CD14-positive monocyte (primary cell): ENCODE measurements at regions not wholly inside any gene's neighbourhood (a gene's known extent, or its start where the extent isn't known, plus 50 kb on each side); places are given as distances from the start of the nearest gene placed in this dataset.

Source experiments
- DNase-seq, 3 donors: peaks; one replicate each; pipeline ENCODE4 v3.0.0-alpha.2; 2011 to 2022
- H2AFZ ChIP-seq: 2 replicates; pipeline ENCODE4 v1.6.0; 2012; ENCODE audit warnings: mild to moderate bottlenecking, low read depth, low read length, inconsistent platforms; ENCODE audit not compliant: insufficient read depth, poor library complexity, severe bottlenecking
- H3K27ac ChIP-seq, 2 donors: 1 replicate in 1 of 2; 2 replicates in 1 of 2; pipeline ENCODE4 v1.5.1; 2012 to 2013; ENCODE audit warnings: low read length in 2 of 2, control low read depth in 1 of 2, inconsistent platforms in 1 of 2, low read depth in 1 of 2, mild to moderate bottlenecking in 1 of 2
- H3K27me3 ChIP-seq, 2 donors: one replicate each; pipeline versions ENCODE4 v1.6.0 to v1.6.1; 2011 to 2013; ENCODE audit warnings: low read length in 2 of 2; ENCODE audit not compliant: control insufficient read depth in 2 of 2, insufficient read depth in 2 of 2
- H3K36me3 ChIP-seq, 2 donors: replicated peaks in 1 of 2; 1 replicate in 1 of 2; 2 replicates in 1 of 2; pipeline versions ENCODE4 v1.5.1 to v1.6.1; 2012 to 2013; ENCODE audit warnings: low read length in 2 of 2, control low read depth in 1 of 2, inconsistent platforms in 1 of 2, mild to moderate bottlenecking in 1 of 2; ENCODE audit not compliant: insufficient read depth in 2 of 2, control insufficient read depth in 1 of 2
- H3K4me1 ChIP-seq, 2 donors: 1 replicate in 1 of 2; 2 replicates in 1 of 2; pipeline versions ENCODE4 v1.5.1 to v1.6.1; 2012 to 2013; ENCODE audit warnings: low read length in 2 of 2, control low read depth in 1 of 2, inconsistent platforms in 1 of 2, mild to moderate bottlenecking in 1 of 2, moderate library complexity in 1 of 2; ENCODE audit not compliant: insufficient read depth in 2 of 2, control insufficient read depth in 1 of 2
- H3K4me2 ChIP-seq: replicated peaks from 2 replicates; pipeline ENCODE3; 2012; ENCODE audit warnings: low read length, moderate library complexity, mild to moderate bottlenecking; ENCODE audit not compliant: poor library complexity, severe bottlenecking; ENCODE audit errors: extremely low read depth
- H3K4me3 ChIP-seq, 3 experiments: fragments of 200-600 bp in 1 of 3; sonication (generic) in 1 of 3; replicated peaks in 1 of 3; 1 replicate in 2 of 3; 2 replicates in 1 of 3; pipeline ENCODE4 v1.5.1; 2011 to 2013; ENCODE audit warnings: low read length in 3 of 3, mild to moderate bottlenecking in 3 of 3, control low read depth in 2 of 3, low read depth in 2 of 3, inconsistent platforms in 1 of 3, moderate library complexity in 1 of 3
- H3K79me2 ChIP-seq: 2 replicates; pipeline ENCODE4 v1.6.0; 2012; ENCODE audit warnings: mild to moderate bottlenecking, control low read depth, inconsistent platforms, low read length, moderate library complexity; ENCODE audit not compliant: insufficient read depth
- H3K9ac ChIP-seq: 2 replicates; pipeline ENCODE4 v1.6.0; 2017; ENCODE audit warnings: low read length, mild to moderate bottlenecking; ENCODE audit not compliant: insufficient read depth, poor library complexity, severe bottlenecking
- H3K9me3 ChIP-seq, 2 donors: replicated peaks in 1 of 2; 1 replicate in 1 of 2; 2 replicates in 1 of 2; pipeline versions ENCODE4 v1.5.1 to v1.6.1; 2012 to 2013; ENCODE audit warnings: low read length in 2 of 2, control low read depth in 1 of 2; ENCODE audit not compliant: control insufficient read depth in 1 of 2, insufficient read depth in 1 of 2
- H4K20me1 ChIP-seq: 2 replicates; pipeline ENCODE4 v1.6.0; 2012; ENCODE audit warnings: mild to moderate bottlenecking, low read length, control low read depth, moderate library complexity; ENCODE audit not compliant: insufficient read depth
- H3K27ac Mint-ChIP-seq, 7 donors: one replicate each; pipeline ENCODE4 v1.8.0; 2020; ENCODE audit warnings: mild to moderate bottlenecking in 7 of 7, mixed read lengths in 7 of 7, moderate library complexity in 6 of 7, inconsistent platforms in 2 of 7
- H3K27me3 Mint-ChIP-seq, 3 donors: one replicate each; pipeline ENCODE4 v1.8.0; 2021 to 2022; ENCODE audit warnings: low read depth in 3 of 3, mild to moderate bottlenecking in 3 of 3, mixed read lengths in 3 of 3, moderate library complexity in 3 of 3, inconsistent platforms in 1 of 3
- H3K36me3 Mint-ChIP-seq, 2 donors: one replicate each; pipeline ENCODE4 v1.8.0; 2020; ENCODE audit warnings: mixed read lengths in 2 of 2, inconsistent platforms in 1 of 2, mild to moderate bottlenecking in 1 of 2
- H3K4me1 Mint-ChIP-seq: one replicate; pipeline ENCODE4 v1.8.0; 2020; ENCODE audit warnings: mild to moderate bottlenecking, mixed read lengths
- H3K4me3 Mint-ChIP-seq, 2 donors: one replicate each; pipeline ENCODE4 v1.8.0; 2020; ENCODE audit warnings: mild to moderate bottlenecking in 2 of 2, mixed read lengths in 2 of 2, moderate library complexity in 1 of 2
- H3K9me3 Mint-ChIP-seq, 7 donors: one replicate each; pipeline ENCODE4 v1.8.0; 2020 to 2022; ENCODE audit warnings: mixed read lengths in 7 of 7, mild to moderate bottlenecking in 6 of 7, moderate library complexity in 6 of 7, inconsistent platforms in 2 of 7
- CTCF ChIP-seq: fragments of 200-600 bp; IDR thresholded peaks from one replicate; pipeline ENCODE4 v1.8.0; 2022; ENCODE audit warnings: antibody characterized with exemption, mild to moderate bottlenecking
- WGBS: methylation state at CpG from one replicate; pipeline ENCODE4 v1.1.5; 2013; ENCODE audit warnings: missing lambda C conversion rate; ENCODE audit not compliant: insufficient coverage; 5-methylcytosine and 5-hydroxymethylcytosine counted together
- intact Hi-C, 2 donors: fragments of 100-400 bp; cut with micrococcal nuclease; formaldehyde crosslinking; loops; one replicate each; pipeline versions ENCODE4 v1.15.0 to v1.15.1; 2023

GRCh38 chr11:121895919-121896318 is 220.1 kb downstream of the BLID start:
- Histone ChIP-seq H3K9ac (no peak overlapping the region), H3K4me1 (peaks cover 39 to 46% of the 10 kb centered on the region in 2 donors), H2AFZ (no peak overlapping the region), H3K79me2 (no peaks in the 10 kb centered on the region), H3K27ac (no peak overlapping the region), H3K4me3 (no peak overlapping the region), H3K36me3 (no peaks in the 10 kb centered on the region), H3K9me3 (no peaks in the 10 kb centered on the region), H4K20me1 (no peaks in the 10 kb centered on the region), H3K4me2 (no peak overlapping the region), H3K27me3 (no peaks in the 10 kb centered on the region)
- no peaks in the 10 kb centered on the region for H3K36me3 Mint-ChIP-seq
- WGBS = 100% methylated on average over 1 of the region's 1 CpG
- intact Hi-C loops = no loop called here
- peaks cover 2 to 9% (median 8%) of the 10 kb centered on the region in 3 donors for H3K27me3 Mint-ChIP-seq
- H3K27ac Mint-ChIP-seq = peak overlapping the region in 1 of 7 donors; percentile 57
- peaks cover 59% of the 10 kb centered on the region for H3K4me1 Mint-ChIP-seq
- TF ChIP-seq CTCF = no peak
- peak overlapping the region in 1 of 2 donors; percentile 44 for H3K4me3 Mint-ChIP-seq
- peaks cover 0 to 2% (median 0%) of the 10 kb centered on the region in 7 donors for H3K9me3 Mint-ChIP-seq
- no peak for DNase-seq

GRCh38 chr11:121894581-121894980 is 221.4 kb downstream of the BLID start:
- H3K79me2 ChIP-seq = no peaks in the 10 kb centered on the region
- no peaks in the 10 kb centered on the region for H3K36me3 ChIP-seq
- H3K9me3 ChIP-seq = no peaks in the 10 kb centered on the region
- WGBS = no CpG with 5 or more reads among the region's 3 CpGs
- H3K4me3 ChIP-seq = no peak overlapping the region
- H3K4me2 ChIP-seq = no peak overlapping the region
- no peak for TF ChIP-seq CTCF
- no peak overlapping the region for H3K27ac ChIP-seq
- no peak for DNase-seq
- H3K36me3 Mint-ChIP-seq = peaks cover 0 to 2% of the 10 kb centered on the region in 2 donors
- H4K20me1 ChIP-seq = no peaks in the 10 kb centered on the region
- H3K27ac Mint-ChIP-seq = no peak overlapping the region
- H2AFZ ChIP-seq = no peak overlapping the region
- no peaks in the 10 kb centered on the region for H3K9me3 Mint-ChIP-seq
- H3K9ac ChIP-seq = no peak overlapping the region
- H3K4me1 ChIP-seq = peaks cover 45 to 55% of the 10 kb centered on the region in 2 donors
- intact Hi-C loops = no loop called here
- no peak overlapping the region for H3K4me3 Mint-ChIP-seq
- H3K4me1 Mint-ChIP-seq = peaks cover 65% of the 10 kb centered on the region
- peaks cover 2 to 9% (median 8%) of the 10 kb centered on the region in 3 donors for H3K27me3 Mint-ChIP-seq
- no peaks in the 10 kb centered on the region for H3K27me3 ChIP-seq
